ENCODE measurements at regions not wholly inside any gene's neighbourhood (a gene's known extent, or its start where the extent isn't known, plus 50 kb on each side); places are given as distances from the start of the nearest gene placed in this dataset.

DNA sequence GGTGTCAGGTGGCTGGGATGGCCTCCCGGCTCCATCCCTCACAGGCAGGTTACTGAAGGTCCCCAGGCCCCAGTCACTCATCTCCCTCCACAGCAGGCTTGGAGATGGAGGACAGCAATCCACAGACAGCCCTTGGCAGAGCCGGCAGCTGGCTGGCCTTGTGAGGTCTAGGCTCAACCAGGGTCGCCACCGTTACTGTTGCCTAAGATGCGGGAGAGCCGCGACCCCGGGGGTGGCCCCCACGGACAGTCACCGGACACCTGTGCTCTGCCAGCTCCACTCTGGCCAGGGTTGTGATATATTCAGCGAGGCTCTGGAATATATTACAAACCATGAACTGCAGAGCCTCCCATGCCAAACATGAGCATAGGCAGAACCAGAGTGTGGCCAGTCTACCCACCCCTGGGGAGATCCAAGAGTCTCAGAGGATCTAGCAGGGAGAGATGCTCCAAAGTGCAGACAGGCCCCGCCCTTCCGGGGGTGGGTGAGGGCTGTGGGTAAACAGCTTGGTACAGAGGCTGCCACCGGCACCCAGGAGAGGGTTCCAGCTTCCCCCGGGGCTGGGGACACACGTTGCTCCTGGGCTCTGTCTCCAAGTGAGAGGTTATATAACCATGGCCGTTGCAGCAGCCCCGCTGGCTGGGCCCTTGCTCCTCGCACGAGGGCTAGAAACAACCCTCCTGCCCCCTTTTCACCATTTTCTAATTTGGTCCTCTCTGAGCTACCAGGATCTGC, 55.9 kb upstream of the DIO3 start:
- no peak overlapping the region for H2AFZ ChIP-seq (ENCODE audit: low read depth, low read length)
- H3K9me3 ChIP-seq (ENCODE audit: low read length), result no peaks in the 10 kb centered on the region
- no peak overlapping the region for H3K4me3 ChIP-seq (ENCODE audit: low read length)
- no peak overlapping the region for H3K27ac ChIP-seq (ENCODE audit: low read length)
- H3K27me3 ChIP-seq (ENCODE audit: insufficient read depth, low read depth, low read length), result no peaks in the 10 kb centered on the region
- H3K9me2 ChIP-seq (ENCODE audit: insufficient read depth, low read length), result no peaks in the 10 kb centered on the region
- TF ChIP-seq, protein P1, sequence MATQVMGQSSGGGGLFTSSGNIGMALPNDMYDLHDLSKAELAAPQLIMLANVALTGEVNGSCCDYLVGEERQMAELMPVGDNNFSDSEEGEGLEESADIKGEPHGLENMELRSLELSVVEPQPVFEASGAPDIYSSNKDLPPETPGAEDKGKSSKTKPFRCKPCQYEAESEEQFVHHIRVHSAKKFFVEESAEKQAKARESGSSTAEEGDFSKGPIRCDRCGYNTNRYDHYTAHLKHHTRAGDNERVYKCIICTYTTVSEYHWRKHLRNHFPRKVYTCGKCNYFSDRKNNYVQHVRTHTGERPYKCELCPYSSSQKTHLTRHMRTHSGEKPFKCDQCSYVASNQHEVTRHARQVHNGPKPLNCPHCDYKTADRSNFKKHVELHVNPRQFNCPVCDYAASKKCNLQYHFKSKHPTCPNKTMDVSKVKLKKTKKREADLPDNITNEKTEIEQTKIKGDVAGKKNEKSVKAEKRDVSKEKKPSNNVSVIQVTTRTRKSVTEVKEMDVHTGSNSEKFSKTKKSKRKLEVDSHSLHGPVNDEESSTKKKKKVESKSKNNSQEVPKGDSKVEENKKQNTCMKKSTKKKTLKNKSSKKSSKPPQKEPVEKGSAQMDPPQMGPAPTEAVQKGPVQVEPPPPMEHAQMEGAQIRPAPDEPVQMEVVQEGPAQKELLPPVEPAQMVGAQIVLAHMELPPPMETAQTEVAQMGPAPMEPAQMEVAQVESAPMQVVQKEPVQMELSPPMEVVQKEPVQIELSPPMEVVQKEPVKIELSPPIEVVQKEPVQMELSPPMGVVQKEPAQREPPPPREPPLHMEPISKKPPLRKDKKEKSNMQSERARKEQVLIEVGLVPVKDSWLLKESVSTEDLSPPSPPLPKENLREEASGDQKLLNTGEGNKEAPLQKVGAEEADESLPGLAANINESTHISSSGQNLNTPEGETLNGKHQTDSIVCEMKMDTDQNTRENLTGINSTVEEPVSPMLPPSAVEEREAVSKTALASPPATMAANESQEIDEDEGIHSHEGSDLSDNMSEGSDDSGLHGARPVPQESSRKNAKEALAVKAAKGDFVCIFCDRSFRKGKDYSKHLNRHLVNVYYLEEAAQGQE (IDR thresholded peaks at IDR 0.05; ENCODE audit: borderline replicate concordance), result no peak
- TF ChIP-seq EZH2 (IDR thresholded peaks at IDR 0.05; ENCODE audit: borderline replicate concordance, insufficient read depth, low read length, poor library complexity, severe bottlenecking) (no peak), POLR2AphosphoS5 (IDR thresholded peaks at IDR 0.05) (no peak)
- H3K4me2 ChIP-seq (ENCODE audit: low read length), result no peak overlapping the region
- no peak overlapping the region for H3K9ac ChIP-seq (ENCODE audit: low read length)
- H3F3A ChIP-seq (ENCODE audit: insufficient read depth, low read length, poor library complexity, severe bottlenecking), result no peaks in the 10 kb centered on the region
- no peaks in the 10 kb centered on the region for H3K79me2 ChIP-seq (replicated peaks; ENCODE audit: insufficient read depth, low read length)
- H4K20me1 ChIP-seq (ENCODE audit: insufficient read depth), result no peaks in the 10 kb centered on the region
- no peaks in the 10 kb centered on the region for H3K36me3 ChIP-seq (ENCODE audit: insufficient read depth, low read length)

DNA sequence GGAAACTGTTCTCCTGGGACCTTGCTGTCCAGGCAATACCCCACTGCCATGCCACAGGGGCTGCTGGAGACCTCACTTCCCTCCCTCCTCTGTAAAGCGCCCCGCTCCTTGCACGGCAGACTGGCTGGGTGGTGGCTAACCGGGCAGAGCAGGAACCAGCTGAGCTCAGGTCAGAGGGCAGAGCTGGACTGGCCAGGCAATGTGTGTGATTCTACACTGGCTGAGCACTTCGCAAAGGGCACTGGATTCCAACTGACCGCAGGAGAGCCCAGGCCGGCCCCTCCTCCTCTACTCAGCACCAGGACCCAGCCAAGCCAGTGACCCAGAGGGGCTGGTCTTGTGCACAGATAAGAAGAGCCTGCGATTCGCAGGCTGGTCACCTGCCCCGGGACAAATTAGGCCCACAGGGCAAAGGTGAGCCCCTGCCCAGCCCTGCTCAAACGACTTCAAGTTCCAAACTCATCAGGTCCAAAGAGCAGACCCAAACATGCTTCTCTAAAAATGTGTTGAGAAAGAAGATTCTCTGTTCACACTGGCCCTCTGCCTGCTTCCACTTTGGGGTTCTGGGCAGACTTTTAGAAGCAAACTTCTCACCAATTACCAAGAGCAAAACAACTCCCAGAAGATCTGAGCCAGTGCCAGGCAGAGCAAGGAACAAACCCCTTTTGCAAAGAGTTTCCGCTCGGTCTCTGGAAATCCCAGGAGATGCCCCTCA, 54.9 kb upstream of the DIO3 start:
- H3K27ac ChIP-seq (ENCODE audit: low read length), result no peak overlapping the region
- H3K36me3 ChIP-seq (ENCODE audit: insufficient read depth, low read length), result no peaks in the 10 kb centered on the region
- H3K4me3 ChIP-seq (ENCODE audit: low read length), result no peak overlapping the region
- no peaks in the 10 kb centered on the region for H3K27me3 ChIP-seq (ENCODE audit: insufficient read depth, low read depth, low read length)
- H3K79me2 ChIP-seq (replicated peaks; ENCODE audit: insufficient read depth, low read length), result no peaks in the 10 kb centered on the region
- no peaks in the 10 kb centered on the region for H3K9me2 ChIP-seq (ENCODE audit: insufficient read depth, low read length)
- H3K4me2 ChIP-seq (ENCODE audit: low read length), result no peak overlapping the region
- no peaks in the 10 kb centered on the region for H3F3A ChIP-seq (ENCODE audit: insufficient read depth, low read length, poor library complexity, severe bottlenecking)
- H3K9me3 ChIP-seq (ENCODE audit: low read length), result no peaks in the 10 kb centered on the region
- no peak overlapping the region for H2AFZ ChIP-seq (ENCODE audit: low read depth, low read length)
- H4K20me1 ChIP-seq (ENCODE audit: insufficient read depth), result no peaks in the 10 kb centered on the region
- no peak for TF ChIP-seq EZH2 (IDR thresholded peaks at IDR 0.05; ENCODE audit: borderline replicate concordance, insufficient read depth, low read length, poor library complexity, severe bottlenecking)
- TF ChIP-seq POLR2AphosphoS5 (IDR thresholded peaks at IDR 0.05), result no peak
- no peak for TF ChIP-seq RAD21 (conservative IDR thresholded peaks at IDR 0.05)
- TF ChIP-seq EP300 (conservative IDR thresholded peaks at IDR 0.05; ENCODE audit: poor library complexity, severe bottlenecking), result no peak
- TF ChIP-seq, protein P2, sequence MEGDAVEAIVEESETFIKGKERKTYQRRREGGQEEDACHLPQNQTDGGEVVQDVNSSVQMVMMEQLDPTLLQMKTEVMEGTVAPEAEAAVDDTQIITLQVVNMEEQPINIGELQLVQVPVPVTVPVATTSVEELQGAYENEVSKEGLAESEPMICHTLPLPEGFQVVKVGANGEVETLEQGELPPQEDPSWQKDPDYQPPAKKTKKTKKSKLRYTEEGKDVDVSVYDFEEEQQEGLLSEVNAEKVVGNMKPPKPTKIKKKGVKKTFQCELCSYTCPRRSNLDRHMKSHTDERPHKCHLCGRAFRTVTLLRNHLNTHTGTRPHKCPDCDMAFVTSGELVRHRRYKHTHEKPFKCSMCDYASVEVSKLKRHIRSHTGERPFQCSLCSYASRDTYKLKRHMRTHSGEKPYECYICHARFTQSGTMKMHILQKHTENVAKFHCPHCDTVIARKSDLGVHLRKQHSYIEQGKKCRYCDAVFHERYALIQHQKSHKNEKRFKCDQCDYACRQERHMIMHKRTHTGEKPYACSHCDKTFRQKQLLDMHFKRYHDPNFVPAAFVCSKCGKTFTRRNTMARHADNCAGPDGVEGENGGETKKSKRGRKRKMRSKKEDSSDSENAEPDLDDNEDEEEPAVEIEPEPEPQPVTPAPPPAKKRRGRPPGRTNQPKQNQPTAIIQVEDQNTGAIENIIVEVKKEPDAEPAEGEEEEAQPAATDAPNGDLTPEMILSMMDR (IDR thresholded peaks at IDR 0.05; ENCODE audit: poor library complexity, severe bottlenecking), result no peak
- TF ChIP-seq, protein P1 (IDR thresholded peaks at IDR 0.05; ENCODE audit: borderline replicate concordance), result no peak
- no peak for TF ChIP-seq TAF1 (IDR thresholded peaks at IDR 0.05; ENCODE audit: low read depth)
- no peak for TF ChIP-seq MXI1 (conservative IDR thresholded peaks at IDR 0.05; ENCODE audit: poor library complexity, severe bottlenecking)
- no peak for TF ChIP-seq SMC3 (conservative IDR thresholded peaks at IDR 0.05; ENCODE audit: poor library complexity)
- no peak overlapping the region for H3K9ac ChIP-seq (ENCODE audit: low read length)

Data from neural cell (in vitro differentiated cells).